Breast epithelium (tissue), 3 donors: ENCODE measurements at regions not wholly inside any gene's neighbourhood (a gene's known extent, or its start where the extent isn't known, plus 50 kb on each side); places are given as distances from the start of the nearest gene placed in this dataset.

Source experiments
- CTCF ChIP-seq, 3 donors: fragments of 450-650 bp; IDR thresholded peaks; one replicate each; pipeline ENCODE4 v1.5.1; 2016 to 2017; ENCODE audit warnings: antibody characterized with exemption in 3 of 3, mild to moderate bottlenecking in 3 of 3, moderate library complexity in 3 of 3
- POLR2A ChIP-seq: fragments of 450-650 bp; IDR thresholded peaks from one replicate; pipeline ENCODE4 v1.6.1; 2016; ENCODE audit warnings: antibody characterized with exemption, mild to moderate bottlenecking, moderate library complexity

DNA sequence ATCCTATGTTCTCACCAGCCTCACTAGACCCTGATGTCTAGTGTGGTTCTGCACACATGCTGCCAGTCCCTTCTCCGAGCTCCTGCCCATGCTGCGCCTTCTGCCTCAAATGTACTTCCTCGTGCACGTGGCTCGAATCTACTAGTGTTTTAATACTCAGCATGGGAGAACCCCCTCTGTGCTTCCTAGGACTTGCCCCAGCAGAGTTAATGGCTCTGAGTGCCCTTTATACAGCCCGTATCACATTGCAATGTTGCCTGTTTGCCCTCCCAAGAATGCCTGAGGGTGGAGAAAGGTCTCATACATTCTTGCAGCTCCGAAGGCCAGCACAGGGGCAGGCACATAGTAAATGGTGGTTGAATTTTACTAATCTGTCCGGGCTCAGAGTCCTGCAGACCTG is 190.8 kb upstream of the NLRP1 start:
- TF ChIP-seq CTCF (IDR thresholded peaks at IDR 0.05) (no peak), POLR2A (no peak)
